ENCODE measurements at regions not wholly inside any gene's neighbourhood (a gene's known extent, or its start where the extent isn't known, plus 50 kb on each side); places are given as distances from the start of the nearest gene placed in this dataset.
"Not testable (repeated sequence)": the region's sequence is repeated elsewhere in the genome, so short reads cannot be mapped to it uniquely, and the experiment has no call there.

GRCh38 chr7:149633976-149634945, 136.7 kb upstream of the ZNF746 start:
- no peak for DNase-seq

DNA sequence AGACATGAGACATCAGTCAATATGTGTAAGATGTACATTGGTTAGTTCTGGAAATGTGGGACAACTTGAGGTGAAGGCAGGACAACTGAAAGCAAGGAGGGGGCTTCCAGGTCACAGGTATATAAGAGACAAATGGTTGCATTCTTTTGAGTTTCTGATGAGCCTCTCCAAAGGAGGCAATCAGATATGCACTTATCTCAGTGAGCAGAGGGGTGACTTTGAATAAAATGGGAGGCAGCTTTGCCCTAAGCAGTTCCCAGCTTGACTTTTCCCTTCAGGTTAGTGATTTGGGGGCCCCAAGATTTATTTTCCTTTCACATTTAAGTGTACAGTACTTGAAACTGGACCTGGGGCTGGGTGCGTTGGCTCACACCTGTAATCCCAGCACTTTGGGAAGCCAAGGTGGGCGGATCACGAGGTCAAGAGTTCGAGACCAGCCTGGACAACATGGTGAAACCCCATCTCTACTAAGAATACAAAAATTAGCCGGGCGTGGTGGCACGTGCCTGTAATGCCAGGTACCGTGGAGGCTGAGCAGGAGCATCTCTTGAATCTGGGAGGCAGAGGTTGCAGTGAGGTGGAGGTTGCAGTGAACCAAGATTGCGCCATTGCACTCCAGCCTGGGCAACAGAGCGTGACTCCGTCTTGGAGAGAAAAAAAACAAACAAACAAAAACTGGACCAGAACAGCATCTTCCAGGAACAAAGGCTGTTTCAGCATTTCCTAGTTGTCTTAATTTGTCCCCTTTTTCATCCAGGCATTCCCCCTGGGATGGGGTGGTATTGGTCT, 130.9 kb upstream of the ZNF746 start:
- DNase-seq, result not testable (repeated sequence)

DNA sequence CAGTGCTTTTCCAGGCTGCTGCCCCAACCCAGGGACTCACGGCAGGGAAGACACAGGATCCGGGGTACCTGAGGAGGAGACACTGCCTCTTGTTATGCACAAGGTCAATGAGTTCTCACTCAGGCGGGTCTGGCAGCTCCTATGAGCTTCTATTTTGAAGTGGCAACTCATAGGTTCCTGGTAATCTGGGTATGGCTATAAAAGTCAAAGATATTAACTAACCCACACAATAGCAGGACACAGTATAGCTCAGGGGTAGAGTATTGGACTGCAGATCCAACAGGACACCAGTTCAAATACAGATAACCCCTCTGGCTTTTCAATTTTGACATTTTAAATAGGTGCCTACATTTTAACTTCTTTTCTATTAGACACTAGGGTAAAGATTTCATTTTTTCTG, 130.3 kb upstream of the ZNF746 start:
- DNase-seq, result no peak

- no peak for DNase-seq
Observed at GRCh38 chr7:149626972-149627371, 129.4 kb upstream of the ZNF746 start.

DNA sequence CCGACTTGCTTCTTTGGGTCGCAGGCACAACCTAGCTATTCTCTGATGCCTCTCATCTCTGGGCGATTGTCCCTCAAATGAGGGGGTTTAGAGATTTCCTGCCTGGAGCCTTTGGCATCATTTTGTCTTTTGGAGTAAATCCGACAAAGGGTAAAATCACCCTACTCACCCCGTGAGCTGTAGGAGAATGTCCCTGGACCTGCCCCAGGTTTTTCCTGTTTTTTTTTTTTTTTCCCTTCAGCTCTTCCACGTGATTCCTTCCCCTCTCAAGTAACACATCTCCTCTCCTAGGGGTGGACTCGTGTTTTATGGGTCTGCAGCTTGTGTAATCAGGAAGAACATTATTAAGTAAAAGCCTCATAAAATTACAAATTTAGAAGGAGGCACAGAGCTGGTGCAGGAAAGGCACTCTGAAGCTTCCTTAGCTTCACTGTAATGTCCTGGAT, 128.4 kb upstream of the ZNF746 start:
- no peak for DNase-seq

DNA sequence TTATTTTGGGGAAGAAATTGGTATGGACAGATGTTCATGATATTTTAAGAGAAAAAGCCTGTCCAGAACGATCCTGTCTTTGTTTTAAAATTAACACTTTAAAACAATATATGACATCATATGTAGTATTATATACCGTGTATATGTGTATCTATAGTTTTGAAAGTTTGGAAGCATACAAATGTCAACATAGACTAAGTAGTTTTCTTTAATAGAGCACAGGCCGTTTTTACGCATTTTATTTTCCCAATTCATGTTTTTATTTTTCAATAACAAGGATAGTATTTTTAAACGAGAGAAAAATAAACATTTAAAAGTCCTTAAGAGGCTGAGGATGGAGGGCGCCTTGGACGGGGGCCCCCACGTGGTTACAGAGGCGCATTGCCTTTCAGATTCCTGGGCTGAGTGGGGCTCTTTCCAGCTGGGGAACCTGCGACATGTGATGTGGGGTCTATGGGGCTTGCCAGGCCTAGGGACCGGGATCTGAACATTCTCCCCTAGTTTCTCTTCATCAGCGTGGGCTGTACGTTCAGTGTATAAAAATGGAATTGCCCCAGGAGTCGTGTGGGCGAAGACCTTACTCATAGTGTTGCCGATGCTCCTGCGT, 127.8 kb upstream of the ZNF746 start:
- DNase-seq, result peak; percentile 54

- peak; percentile 89 for DNase-seq
Observed at GRCh38 chr7:149624419-149625339, 127.1 kb upstream of the ZNF746 start.

- peak; percentile 56 for DNase-seq
Observed at GRCh38 chr7:149624006-149624405, 126.4 kb upstream of the ZNF746 start.

DNA sequence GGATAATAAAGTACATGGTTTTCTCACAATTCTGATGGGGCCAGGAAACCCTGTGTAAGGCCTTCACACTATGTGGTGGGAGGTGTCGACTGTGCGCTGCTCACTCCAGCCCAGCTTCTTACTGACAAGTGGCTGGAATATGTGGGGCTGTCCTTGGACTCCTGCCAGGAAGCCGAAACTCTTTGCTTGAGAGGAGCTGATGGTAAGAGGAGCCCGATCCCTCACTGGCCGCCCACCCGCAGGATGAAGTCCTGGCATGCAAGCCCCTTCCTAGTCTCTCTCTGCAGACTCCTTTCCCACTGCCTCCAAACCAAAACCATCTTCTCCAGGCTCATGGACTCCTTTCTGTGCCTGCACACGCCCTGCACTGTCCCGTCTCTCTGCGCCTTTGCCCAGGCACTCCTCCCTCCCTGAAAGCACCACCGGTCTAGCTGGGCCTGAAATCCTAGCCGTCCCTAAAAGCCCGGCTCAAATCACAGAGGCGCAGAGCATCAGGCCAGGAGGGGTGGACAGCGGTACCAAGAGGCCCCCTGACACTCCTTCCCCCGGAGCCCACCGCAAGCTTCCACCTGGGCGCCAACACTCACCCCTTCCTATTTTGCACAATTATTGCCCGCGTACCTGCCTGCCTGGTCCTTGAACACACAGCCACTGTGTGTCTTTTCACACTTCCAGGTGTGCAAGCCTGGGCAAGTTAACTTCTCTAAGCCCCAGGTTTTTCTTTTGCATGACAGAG, 125.8 kb upstream of the ZNF746 start:
- DNase-seq, result not testable (repeated sequence)

GRCh38 chr7:149622444-149623210, 125.0 kb upstream of the ZNF746 start:
- no peak for DNase-seq

DNA sequence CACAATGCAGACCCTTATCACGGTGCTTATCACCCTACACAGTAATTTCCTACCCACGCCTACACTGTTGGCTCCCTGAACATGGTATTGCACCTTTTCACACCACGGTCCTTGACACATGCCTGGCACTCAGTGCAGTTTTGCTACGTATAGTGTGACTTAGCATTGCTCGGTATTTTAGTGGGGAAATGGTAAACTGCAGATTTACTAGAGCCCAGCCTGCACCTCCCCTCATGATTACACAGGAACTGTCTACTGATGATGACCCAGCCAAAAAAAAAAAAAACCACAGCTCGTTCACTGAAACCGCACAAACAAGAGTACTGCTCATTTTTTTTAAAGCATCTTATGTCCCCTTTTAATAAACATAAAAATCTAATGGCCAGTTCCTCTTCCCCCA, 124.2 kb upstream of the ZNF746 start:
- DNase-seq, result no peak

DNA sequence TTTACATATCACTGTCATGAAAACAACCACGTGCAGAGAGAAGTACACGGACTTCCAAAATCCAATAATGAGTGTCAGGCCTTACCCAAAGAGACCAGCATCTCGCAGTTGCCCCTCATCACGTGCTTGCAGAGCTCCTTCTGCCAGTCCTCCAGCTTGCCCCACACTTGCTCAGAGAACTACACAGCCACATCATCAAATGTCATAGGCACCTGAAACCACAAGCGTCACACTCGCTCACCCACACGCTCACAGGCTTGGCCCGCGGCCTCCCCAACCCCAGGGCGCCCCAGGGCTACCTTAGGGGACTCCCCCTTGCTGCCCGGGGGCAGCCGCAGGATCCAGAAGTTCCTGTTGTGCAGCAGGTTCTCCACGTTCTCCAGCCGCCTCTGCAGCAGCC, 123.4 kb upstream of the ZNF746 start:
- DNase-seq, result peak; percentile 34

GRCh38 chr7:149616898-149617297, 119.3 kb upstream of the ZNF746 start:
- no peak for DNase-seq

GRCh38 chr7:149615690-149616270, 118.2 kb upstream of the ZNF746 start:
- no peak for DNase-seq

DNA sequence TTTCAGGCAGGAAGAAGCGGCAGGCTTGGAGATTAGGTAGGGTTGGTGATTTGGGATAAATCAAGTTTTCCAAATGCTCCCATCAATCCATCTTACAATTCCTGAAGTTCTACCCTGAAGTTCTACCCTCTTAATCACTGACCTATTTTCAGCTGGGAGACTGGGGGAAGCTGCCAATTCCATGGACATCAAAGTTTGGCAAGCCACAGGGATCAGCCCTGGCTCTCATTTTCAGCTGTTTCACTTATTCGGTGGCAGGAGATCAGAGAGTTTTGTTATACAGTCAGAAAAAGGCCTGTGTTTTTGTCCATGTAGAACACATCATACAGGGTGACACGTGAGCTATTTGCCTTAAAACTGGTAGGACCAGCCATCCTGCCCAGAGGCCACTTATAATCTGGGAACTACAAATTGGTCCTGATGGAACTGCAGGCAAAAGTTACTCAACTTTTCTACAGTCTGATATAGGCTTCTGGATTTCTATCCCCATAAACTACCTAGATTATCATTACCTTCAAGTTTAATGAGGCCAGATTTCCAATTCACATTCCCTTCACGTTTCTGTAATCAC, 112.9 kb upstream of the ZNF746 start:
- no peak for DNase-seq

GRCh38 chr7:149608168-149608567, 110.6 kb upstream of the ZNF746 start:
- no peak for DNase-seq

GRCh38 chr7:149607683-149608082, 110.1 kb upstream of the ZNF746 start:
- no peak for DNase-seq

GRCh38 chr7:149606826-149607225, 109.2 kb upstream of the ZNF746 start:
- no peak for DNase-seq

DNA sequence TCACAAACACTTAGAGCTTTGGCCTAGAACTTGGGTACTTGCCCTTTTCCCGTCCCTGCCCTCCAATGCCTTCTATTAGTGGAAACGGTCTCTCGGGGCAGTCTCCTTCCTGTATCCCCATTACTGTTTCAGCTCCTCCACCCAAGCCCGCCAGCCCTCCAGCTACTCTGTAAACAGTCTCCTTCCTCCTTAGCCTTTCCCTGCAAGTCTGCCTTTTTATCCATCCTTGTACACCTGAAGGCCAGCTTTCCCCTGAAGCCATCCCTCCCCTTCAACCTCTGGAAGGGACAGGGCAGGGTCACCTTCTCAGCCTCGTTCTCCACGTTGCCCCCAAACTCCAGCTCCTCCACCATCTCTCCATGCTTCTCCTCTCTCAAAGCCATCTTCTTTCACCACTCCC, 108.1 kb upstream of the ZNF746 start:
- no peak for DNase-seq

DNA sequence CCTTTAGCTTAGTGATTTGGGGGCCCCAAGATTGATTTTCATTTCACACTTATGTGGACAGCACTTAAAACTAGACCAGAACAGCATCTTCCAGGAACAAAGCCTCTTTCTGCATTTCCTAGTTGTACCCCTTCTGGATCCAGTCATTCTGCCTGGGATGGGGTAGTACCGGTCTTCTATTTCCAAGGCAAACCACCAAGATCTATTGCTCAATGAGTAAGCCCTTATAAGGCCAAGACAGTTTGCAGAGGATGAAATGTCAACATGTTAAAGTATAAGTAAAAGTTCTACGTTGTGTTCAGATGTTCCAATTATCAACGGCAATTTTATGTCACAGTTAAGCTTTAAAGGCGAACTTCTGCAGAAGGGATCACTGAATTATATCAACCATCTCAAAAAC, 106.9 kb upstream of the ZNF746 start:
- no peak for DNase-seq
